ENCODE measurements at regions not wholly inside any gene's neighbourhood (a gene's known extent, or its start where the extent isn't known, plus 50 kb on each side); places are given as distances from the start of the nearest gene placed in this dataset.

GRCh38 chr14:96727073-96727472, 70.1 kb upstream of the VRK1 start:
- TF ChIP-seq CTCF (conservative IDR thresholded peaks at IDR 0.05; ENCODE audit: low read depth, low read length), result no peak
- TF ChIP-seq EZH2 (IDR thresholded peaks at IDR 0.05; ENCODE audit: borderline replicate concordance, low read depth, low read length, poor library complexity, severe bottlenecking), result no peak
